GM19193 (cell line): ENCODE measurements at regions not wholly inside any gene's neighbourhood (a gene's known extent, or its start where the extent isn't known, plus 50 kb on each side); places are given as distances from the start of the nearest gene placed in this dataset.

Source experiments
- POLR2A ChIP-seq: IDR thresholded peaks from 4 replicates; pipeline ENCODE4 v1.6.1; 2011; ENCODE audit not compliant: insufficient read depth, insufficient read length; ENCODE audit errors: extremely low read depth

DNA sequence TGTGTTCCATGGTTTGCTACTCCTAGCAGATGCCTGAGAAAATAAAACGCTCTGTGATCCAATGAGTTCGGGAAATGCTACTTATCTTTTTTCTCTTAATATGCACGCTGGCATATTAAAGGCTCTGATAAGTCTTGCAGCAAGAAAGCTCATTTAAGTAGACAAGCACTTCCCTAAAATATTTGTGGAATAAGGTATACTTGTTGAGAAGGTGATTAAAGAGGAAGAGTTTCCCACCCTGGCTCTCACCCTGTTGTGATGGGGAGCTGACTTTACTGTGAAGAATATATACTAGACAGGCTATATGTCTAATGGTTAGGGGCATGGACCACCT lies 279.4 kb downstream of the RPS24 start:
- TF ChIP-seq POLR2A = no peak

GRCh38 chr10:78313636-78314035 lies 280.0 kb downstream of the RPS24 start:
- no peak for TF ChIP-seq POLR2A

- no peak for TF ChIP-seq POLR2A
Measured at GRCh38 chr10:78314651-78315050, 281.0 kb downstream of the RPS24 start.

- TF ChIP-seq POLR2A = no peak
Measured at GRCh38 chr10:78316451-78316931, 282.8 kb downstream of the RPS24 start.

DNA sequence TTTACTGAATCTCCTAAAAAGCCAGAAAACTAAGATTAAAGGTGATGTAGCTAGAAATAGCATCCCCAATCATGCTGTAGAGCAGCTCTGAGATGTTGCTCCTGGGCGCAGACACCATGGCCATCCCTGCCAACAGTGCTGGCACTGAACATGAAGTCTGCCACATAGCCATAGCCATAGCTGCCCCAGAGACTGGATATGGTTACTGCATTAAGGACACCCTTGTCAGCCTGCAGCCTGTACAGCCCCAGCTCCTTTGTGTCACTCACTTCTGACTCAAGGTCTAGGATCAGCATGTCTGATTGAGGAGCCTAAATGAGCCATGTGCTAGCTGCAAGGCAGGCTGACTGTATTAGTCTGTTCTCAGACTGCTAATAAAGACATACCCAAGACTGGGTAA lies 284.6 kb downstream of the RPS24 start:
- no peak for TF ChIP-seq POLR2A

DNA sequence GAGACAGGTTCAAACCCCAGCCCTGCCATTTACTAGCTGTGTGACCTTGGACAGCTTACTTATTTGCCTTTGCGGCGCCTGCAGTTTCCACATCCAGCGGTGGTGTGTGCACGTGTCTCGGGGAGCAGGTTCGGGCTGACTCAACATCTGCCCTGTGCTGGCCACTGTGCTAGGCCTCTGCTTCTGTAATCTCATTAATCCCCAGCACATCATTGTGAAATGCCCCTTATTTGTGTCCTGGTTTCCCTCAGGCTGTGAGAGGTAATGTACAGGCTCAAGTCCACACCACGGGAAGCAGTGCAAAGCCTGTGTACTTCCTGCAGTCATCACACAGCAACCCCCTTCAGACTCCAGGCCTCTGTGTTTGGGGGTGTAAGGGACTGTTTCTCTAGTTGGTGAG lies 285.7 kb downstream of the RPS24 start:
- no peak for TF ChIP-seq POLR2A

GRCh38 chr10:78319841-78320240 lies 286.2 kb downstream of the RPS24 start:
- TF ChIP-seq POLR2A = no peak

DNA sequence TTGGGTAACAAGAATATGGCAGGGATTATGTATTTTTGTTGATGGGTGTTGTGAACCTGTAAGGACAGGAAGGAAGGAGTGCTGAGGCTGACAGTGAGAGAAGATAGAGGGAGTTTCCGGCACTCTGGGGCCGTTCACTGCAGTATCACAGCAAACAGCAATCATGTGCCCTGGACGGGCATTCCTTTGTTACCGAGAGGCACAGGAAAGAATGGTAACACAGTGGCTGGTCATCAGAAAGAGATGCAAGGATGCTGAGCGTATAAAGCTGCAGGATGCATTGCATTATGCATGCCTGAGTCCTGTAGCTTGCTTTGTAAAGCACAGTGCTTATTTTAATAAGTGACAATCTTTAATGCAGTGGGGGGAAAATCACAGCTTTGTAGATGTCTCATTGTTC lies 286.8 kb downstream of the RPS24 start:
- no peak for TF ChIP-seq POLR2A

- TF ChIP-seq POLR2A = no peak
Measured at GRCh38 chr10:78321000-78321399, 287.3 kb downstream of the RPS24 start.

- no peak for TF ChIP-seq POLR2A
Measured at GRCh38 chr10:78321500-78321899, 287.8 kb downstream of the RPS24 start.

DNA sequence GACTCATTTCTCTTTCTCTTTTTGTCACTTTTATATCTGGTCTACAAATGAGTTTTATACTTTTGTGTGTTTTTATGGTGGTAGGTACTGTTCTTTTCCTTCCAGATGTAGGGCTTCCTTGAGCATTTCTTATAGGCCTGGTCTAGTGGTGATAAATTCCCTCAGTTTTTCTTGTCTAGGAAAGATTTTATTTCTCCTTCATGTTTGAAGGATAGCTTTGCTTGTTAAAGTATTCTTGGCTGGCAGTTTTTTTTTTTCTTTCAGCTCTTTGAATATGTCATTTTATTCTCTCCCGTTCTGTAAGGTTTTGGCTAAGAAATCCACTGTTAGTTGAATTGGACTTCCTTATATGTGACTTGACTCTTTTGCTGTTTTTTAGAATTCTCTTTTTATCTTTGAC lies 292.7 kb downstream of the RPS24 start:
- no peak for TF ChIP-seq POLR2A

DNA sequence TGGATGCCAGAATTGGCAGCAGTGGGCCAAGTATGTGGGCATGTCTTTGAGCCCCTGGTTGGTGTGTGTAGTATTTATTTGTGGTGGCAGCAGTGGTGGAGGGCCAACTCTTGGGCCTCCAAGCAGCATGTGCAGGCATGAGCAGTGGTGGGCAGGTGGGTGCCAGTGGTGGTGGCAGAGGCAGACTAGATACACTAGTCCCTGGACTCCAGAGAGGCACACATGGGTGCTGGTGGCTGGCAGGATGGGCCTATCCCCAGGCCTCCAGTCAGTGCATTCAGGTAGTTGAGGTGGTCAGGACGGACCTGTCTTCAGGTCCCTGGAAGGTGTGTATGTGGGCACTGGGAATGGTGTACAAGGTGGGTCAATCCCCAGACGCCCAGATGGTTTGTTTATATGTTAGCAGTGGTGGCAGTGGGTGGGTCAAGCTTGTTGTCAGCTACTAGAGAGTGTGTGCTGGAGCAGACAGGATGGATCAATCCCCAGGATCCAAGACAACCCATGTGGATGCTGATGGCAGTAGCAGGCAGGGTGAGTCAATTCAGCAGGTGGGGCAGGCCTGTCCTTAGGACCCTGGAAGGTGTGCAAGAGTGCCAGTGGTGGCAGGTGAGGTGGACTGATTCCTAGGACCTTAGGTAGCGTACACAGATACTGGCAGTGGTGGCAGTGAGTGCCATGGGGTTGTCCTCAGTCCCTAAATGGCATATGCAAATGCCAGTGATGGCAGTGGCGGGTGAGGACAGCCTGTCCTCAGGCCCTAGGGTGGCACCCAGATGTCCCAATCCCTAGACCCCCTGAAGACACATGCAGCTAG lies 294.3 kb downstream of the RPS24 start:
- no peak for TF ChIP-seq POLR2A

DNA sequence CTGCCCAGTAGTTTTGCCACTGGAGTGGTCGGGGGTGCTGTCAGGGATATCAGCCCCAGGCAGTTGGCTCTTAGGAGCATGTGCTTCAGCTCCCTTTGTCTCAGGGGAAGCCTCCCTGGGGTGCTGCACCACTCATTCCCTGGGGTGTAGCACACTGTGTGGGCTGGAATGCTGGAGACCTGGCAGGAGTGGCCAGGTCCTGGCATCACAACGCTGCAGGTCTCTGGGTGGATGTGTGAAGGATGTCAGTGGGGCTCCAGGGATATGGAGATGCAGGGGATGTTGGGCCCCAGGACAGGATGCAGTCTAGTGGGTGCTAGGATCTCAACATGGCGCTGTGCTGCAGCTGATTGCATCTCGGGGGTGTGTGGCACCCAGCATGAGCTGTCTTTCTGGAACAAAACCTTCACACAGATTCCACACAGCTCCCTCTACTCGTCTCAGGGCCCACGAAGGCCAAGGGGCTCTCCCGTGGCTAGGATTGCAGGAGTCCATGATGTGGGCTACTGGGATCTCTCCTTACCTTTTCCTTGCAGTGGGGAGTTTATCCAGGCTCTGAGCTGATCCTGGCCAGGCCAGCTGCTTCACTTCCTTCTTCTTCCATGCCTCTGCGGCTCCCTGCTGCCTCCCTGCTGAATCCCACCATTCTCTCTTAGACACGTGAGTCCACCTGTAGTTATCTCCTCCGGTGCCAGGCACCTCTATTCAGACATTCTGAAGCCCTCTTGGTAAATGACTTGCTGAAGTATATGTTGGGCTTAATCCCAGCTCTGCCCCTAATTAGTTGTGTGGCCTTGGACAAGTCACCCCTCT lies 295.1 kb downstream of the RPS24 start:
- TF ChIP-seq POLR2A = no peak

GRCh38 chr10:78330884-78331283 lies 297.2 kb downstream of the RPS24 start:
- no peak for TF ChIP-seq POLR2A

- TF ChIP-seq POLR2A = no peak
Measured at GRCh38 chr10:78331391-78331922, 297.8 kb downstream of the RPS24 start.

- TF ChIP-seq POLR2A = no peak
Measured at GRCh38 chr10:78332012-78332411, 298.3 kb downstream of the RPS24 start.
